ENCODE measurements at regions not wholly inside any gene's neighbourhood (a gene's known extent, or its start where the extent isn't known, plus 50 kb on each side); places are given as distances from the start of the nearest gene placed in this dataset.
"Not testable (repeated sequence)": the region's sequence is repeated elsewhere in the genome, so short reads cannot be mapped to it uniquely, and the experiment has no call there.

DNA sequence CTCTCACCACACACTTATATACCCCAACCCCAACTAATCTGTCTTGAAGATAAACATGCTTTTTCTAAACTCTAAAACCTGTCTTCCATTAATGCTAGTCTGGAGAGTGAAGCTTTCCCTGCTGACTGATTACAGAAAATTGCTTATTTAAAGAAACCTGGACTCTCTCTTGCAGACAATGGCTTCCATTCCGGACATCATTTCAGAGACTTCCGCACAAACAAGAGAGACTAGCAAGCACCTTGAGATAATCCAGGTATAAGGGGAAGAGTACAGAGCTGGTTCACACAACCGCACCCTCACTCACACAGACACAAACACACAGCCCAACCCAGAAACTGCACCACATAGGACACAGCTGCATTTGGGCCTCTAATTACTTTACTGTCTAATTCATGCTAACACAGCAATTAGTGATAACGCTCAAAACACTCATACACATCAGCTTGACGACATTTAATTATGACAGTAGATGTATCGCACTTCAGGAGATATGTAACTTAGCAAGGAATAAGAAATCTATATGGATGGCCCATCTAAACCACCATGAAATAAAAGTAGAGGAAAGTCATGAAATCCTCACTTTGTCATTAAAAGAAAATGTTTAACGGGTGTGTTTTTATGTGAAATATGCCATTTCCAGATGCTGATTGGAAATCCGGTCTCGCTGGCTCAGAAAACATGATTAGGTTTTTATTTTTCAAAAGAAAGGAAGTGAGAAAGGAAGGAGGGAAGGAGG lies 138.1 kb upstream of the JARID2 start:
- WGBS (ENCODE audit: low lambda C conversion rate, missing lambda C conversion rate) = 74% methylated on average over 9 of the region's 9 CpGs
- no peaks in the 10 kb centered on the region for H3K4me1 ChIP-seq (ENCODE audit: insufficient read depth)
- H3K27ac ChIP-seq = no peak overlapping the region
- H3K36me3 ChIP-seq (replicated peaks; ENCODE audit: insufficient read depth, low read depth) = no peaks in the 10 kb centered on the region
- no peaks in the 10 kb centered on the region for H3K27me3 ChIP-seq
- H3K79me2 ChIP-seq = no peaks in the 10 kb centered on the region
- TF ChIP-seq, protein P1, sequence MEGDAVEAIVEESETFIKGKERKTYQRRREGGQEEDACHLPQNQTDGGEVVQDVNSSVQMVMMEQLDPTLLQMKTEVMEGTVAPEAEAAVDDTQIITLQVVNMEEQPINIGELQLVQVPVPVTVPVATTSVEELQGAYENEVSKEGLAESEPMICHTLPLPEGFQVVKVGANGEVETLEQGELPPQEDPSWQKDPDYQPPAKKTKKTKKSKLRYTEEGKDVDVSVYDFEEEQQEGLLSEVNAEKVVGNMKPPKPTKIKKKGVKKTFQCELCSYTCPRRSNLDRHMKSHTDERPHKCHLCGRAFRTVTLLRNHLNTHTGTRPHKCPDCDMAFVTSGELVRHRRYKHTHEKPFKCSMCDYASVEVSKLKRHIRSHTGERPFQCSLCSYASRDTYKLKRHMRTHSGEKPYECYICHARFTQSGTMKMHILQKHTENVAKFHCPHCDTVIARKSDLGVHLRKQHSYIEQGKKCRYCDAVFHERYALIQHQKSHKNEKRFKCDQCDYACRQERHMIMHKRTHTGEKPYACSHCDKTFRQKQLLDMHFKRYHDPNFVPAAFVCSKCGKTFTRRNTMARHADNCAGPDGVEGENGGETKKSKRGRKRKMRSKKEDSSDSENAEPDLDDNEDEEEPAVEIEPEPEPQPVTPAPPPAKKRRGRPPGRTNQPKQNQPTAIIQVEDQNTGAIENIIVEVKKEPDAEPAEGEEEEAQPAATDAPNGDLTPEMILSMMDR (IDR thresholded peaks at IDR 0.05; ENCODE audit: poor library complexity) = no peak
- TF ChIP-seq EZH2 (IDR thresholded peaks at IDR 0.05; ENCODE audit: borderline replicate concordance) = no peak
- no peak for TF ChIP-seq EZH2phosphoT487 (IDR thresholded peaks at IDR 0.05; ENCODE audit: low read depth, severe bottlenecking, unreplicated experiment)
- no peaks in the 10 kb centered on the region for H4K20me1 ChIP-seq (ENCODE audit: insufficient read depth, poor library complexity, severe bottlenecking)
- DNase-seq (ENCODE audit: low spot score) = no peak
- no peaks in the 10 kb centered on the region for H3K9me2 ChIP-seq (replicated peaks; ENCODE audit: insufficient read depth)
- H3K4me3 ChIP-seq = no peak overlapping the region
- H3K9me3 ChIP-seq (ENCODE audit: low read depth) = no peaks in the 10 kb centered on the region
- H3K4me2 ChIP-seq = no peak overlapping the region
- no peak overlapping the region for H2AFZ ChIP-seq

DNA sequence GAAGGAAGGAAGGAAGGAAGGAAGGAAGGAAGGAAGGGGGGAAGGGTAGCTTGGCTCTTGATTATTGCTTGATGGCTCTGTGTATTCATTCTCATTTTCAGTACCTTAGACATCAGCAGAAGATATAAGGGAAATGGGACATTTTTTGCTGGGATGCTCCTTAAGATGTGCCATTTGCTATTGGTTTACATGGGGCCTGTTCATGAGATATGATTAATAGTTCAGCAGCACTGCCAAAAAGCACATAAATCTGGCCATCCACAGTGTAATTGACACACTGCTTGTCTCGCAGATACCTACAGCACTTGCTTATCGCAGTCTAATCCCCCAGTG lies 137.5 kb upstream of the JARID2 start:
- no peaks in the 10 kb centered on the region for H3K79me2 ChIP-seq
- no peaks in the 10 kb centered on the region for H4K20me1 ChIP-seq (ENCODE audit: insufficient read depth, poor library complexity, severe bottlenecking)
- DNase-seq (ENCODE audit: low spot score) = no peak
- no peak overlapping the region for H2AFZ ChIP-seq
- no peaks in the 10 kb centered on the region for H3K36me3 ChIP-seq (replicated peaks; ENCODE audit: insufficient read depth, low read depth)
- TF ChIP-seq EZH2 (IDR thresholded peaks at IDR 0.05; ENCODE audit: borderline replicate concordance) = no peak
- TF ChIP-seq, protein P1 (IDR thresholded peaks at IDR 0.05; ENCODE audit: poor library complexity) = no peak
- TF ChIP-seq EZH2phosphoT487 (IDR thresholded peaks at IDR 0.05; ENCODE audit: low read depth, severe bottlenecking, unreplicated experiment) = no peak
- H3K4me2 ChIP-seq = no peak overlapping the region
- H3K9me3 ChIP-seq (ENCODE audit: low read depth) = no peaks in the 10 kb centered on the region
- H3K9me2 ChIP-seq (replicated peaks; ENCODE audit: insufficient read depth) = no peaks in the 10 kb centered on the region
- H3K27me3 ChIP-seq = no peaks in the 10 kb centered on the region
- 98% methylated on average over 2 of the region's 2 CpGs for WGBS (ENCODE audit: low lambda C conversion rate, missing lambda C conversion rate)
- no peak overlapping the region for H3K27ac ChIP-seq
- no peak overlapping the region for H3K4me3 ChIP-seq
- no peaks in the 10 kb centered on the region for H3K4me1 ChIP-seq (ENCODE audit: insufficient read depth)

DNA sequence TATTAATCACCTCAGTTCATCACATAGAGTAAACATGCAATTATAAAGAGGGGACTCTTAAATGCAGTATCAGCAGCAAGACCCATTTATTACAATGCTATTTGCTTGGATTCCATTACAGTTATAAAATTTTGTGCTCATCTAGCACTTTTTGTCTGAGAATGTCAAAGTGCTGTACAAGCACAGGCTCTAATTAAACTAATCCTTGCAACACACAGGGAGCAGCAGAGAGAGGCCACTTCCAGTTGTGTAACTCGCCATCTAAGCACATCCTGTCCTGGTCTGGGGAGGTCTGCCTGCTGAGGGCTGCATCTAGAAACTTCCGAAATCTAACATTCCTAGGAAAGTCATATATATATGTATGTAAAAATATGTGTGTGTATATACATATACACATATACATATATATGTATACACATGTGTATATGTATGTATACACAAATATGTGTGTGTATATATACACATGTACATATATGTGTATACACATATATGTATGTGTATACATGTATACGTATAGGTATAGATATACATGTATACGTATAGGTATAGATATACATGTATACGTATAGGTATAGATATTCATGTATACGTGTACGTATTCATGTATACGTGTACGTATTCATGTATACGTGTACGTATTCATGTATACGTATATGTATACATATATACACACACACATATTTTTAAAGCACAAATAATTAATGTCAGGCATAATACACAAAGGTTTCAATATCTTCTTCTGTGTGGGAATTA lies 136.4 kb upstream of the JARID2 start:
- TF ChIP-seq EZH2phosphoT487 (IDR thresholded peaks at IDR 0.05; ENCODE audit: low read depth, severe bottlenecking, unreplicated experiment) = no peak

DNA sequence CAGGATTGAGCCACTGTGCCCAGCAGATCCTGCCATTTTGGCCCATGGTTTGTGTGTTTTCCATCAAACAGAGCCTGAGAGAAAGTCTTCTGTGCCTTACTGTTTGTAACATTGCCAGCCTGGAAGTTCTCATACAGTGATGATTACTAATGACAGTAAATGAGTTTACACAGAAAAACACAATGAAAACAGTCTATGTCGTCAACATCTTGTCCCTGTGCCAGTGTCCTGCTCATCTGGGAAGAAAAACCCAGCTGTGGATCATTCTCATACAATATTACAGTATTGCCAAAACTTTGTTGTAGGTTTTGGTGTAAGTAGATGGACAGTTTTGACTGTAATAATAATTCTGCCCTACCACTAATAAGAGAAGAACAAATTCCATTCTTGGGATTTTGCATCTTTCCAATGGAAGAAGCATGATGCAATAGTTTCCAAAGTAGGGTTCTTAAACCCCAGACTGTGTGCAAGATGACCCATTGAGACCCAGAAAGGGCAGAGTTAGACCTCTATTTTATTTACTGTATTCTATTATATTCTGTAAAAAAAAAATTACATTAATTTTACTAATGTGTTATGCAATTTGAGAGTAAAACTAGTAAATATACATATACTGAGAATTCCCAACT lies 135.0 kb upstream of the JARID2 start:
- Histone ChIP-seq H3K4me3 (no peak overlapping the region), H3K79me2 (no peaks in the 10 kb centered on the region), H3K9me3 (ENCODE audit: low read depth) (no peaks in the 10 kb centered on the region), H3K9me2 (replicated peaks; ENCODE audit: insufficient read depth) (no peaks in the 10 kb centered on the region), H3K27ac (no peak overlapping the region), H2AFZ (no peak overlapping the region), H3K36me3 (replicated peaks; ENCODE audit: insufficient read depth, low read depth) (no peaks in the 10 kb centered on the region), H3K4me1 (ENCODE audit: insufficient read depth) (no peaks in the 10 kb centered on the region), H3K27me3 (no peaks in the 10 kb centered on the region), H3K4me2 (no peak overlapping the region), H4K20me1 (ENCODE audit: insufficient read depth, poor library complexity, severe bottlenecking) (no peaks in the 10 kb centered on the region)
- WGBS (ENCODE audit: low lambda C conversion rate, missing lambda C conversion rate) = 71% methylated on average over 1 of the region's 1 CpG
- DNase-seq (ENCODE audit: low spot score) = no peak
- TF ChIP-seq EZH2phosphoT487 (IDR thresholded peaks at IDR 0.05; ENCODE audit: low read depth, severe bottlenecking, unreplicated experiment) = no peak
- TF ChIP-seq, protein P1 (IDR thresholded peaks at IDR 0.05; ENCODE audit: poor library complexity) = no peak
- no peak for TF ChIP-seq EZH2 (IDR thresholded peaks at IDR 0.05; ENCODE audit: borderline replicate concordance)

More for the DNA sequence above, 136.4 kb upstream of the JARID2 start:
- WGBS (ENCODE audit: low lambda C conversion rate, missing lambda C conversion rate) = 88% methylated on average over 12 of the region's 12 CpGs
- H3K4me3 ChIP-seq = no peak overlapping the region
- H3K4me2 ChIP-seq = no peak overlapping the region
- H3K27me3 ChIP-seq = no peaks in the 10 kb centered on the region
- no peak overlapping the region for H2AFZ ChIP-seq
- H3K4me1 ChIP-seq (ENCODE audit: insufficient read depth) = no peaks in the 10 kb centered on the region
- H3K79me2 ChIP-seq = no peaks in the 10 kb centered on the region
- H3K27ac ChIP-seq = no peak overlapping the region
- no peaks in the 10 kb centered on the region for H3K36me3 ChIP-seq (replicated peaks; ENCODE audit: insufficient read depth, low read depth)
- no peaks in the 10 kb centered on the region for H4K20me1 ChIP-seq (ENCODE audit: insufficient read depth, poor library complexity, severe bottlenecking)
- DNase-seq (ENCODE audit: low spot score) = no peak
- H3K9me3 ChIP-seq (ENCODE audit: low read depth) = no peaks in the 10 kb centered on the region
- H3K9me2 ChIP-seq (replicated peaks; ENCODE audit: insufficient read depth) = no peaks in the 10 kb centered on the region

DNA sequence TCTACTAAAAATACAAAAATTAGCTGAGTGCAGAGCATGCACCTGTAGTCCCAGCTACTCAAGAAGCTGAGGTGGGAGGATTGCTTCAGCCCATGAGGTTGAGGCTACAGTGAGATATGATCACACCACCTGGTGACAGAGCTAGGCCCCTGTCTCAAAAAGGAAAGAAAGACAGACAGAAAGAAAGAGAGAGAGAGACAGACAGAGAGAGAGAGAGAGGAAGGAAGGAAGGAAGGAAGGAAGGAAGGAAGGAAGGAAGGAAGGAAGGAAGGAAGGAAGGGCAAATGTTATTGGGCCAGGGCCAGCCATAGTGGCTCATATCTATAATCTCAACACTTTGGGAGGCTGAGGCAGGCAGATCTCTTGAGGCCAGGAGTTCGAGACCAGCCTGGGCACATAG lies 134.3 kb upstream of the JARID2 start:
- H3K36me3 ChIP-seq (replicated peaks; ENCODE audit: insufficient read depth, low read depth); DNase-seq (ENCODE audit: low spot score); H3K27ac ChIP-seq; H3K79me2 ChIP-seq; H3K9me2 ChIP-seq (replicated peaks; ENCODE audit: insufficient read depth); H3K27me3 ChIP-seq; H3K4me3 ChIP-seq; H2AFZ ChIP-seq; H4K20me1 ChIP-seq (ENCODE audit: insufficient read depth, poor library complexity, severe bottlenecking); H3K4me1 ChIP-seq (ENCODE audit: insufficient read depth); H3K9me3 ChIP-seq (ENCODE audit: low read depth); H3K4me2 ChIP-seq: not testable (repeated sequence)
- no CpG with 5 or more reads among the region's 1 CpG for WGBS (ENCODE audit: low lambda C conversion rate, missing lambda C conversion rate)
